HCT116 (cell line): ENCODE measurements at regions not wholly inside any gene's neighbourhood (a gene's known extent, or its start where the extent isn't known, plus 50 kb on each side); places are given as distances from the start of the nearest gene placed in this dataset.

ENCODE experiments used
- ATAC-seq: fragments of 200-7000 bp; cut with Tn5 transposase; 2 replicates; pipeline ENCODE4 v1.9.1; 2020; ENCODE audit warnings: mild to moderate bottlenecking, moderate library complexity
- BruUV-seq: library from RNA; stranded (reverse); fragments of 400-500 nt; replicated peaks from 2 replicates; lab custom pipeline; 2021; lab: Mats Ljungman, UMichigan
- CTCF ChIA-PET: fragments of 300-600 bp; sonication (Branson Sonifier 250); formaldehyde crosslinking; loops from one replicate; lab custom pipeline; 2021; ENCODE audit warnings: antibody characterized with exemption; lab: Charles Lee
- POLR2A ChIA-PET: fragments of 300-600, 350-600 bp; sonication (Branson Sonifier 250); formaldehyde crosslinking; loops from one replicate; lab custom pipeline; 2021; ENCODE audit warnings: antibody characterized with exemption; lab: Charles Lee
- RAD21 ChIA-PET, 2 experiments: fragments of 300-600 bp; sonication (Branson Sonifier 250); formaldehyde crosslinking; loops; one replicate each; lab custom pipeline; 2023; ENCODE audit warnings: low total read pairs in 2 of 2; ENCODE audit not compliant: uncharacterized antibody in 2 of 2, unreplicated experiment in 2 of 2, low non-redundant PET in 1 of 2; lab: Charles Lee
- DNase-seq: peaks from one replicate; pipeline ENCODE4 v3.0.0-alpha.2; 2010; ENCODE audit warnings: low read depth, low spot score
- H2AFZ ChIP-seq: fragments of 200-600 bp; shearing (Covaris generic), sonication (generic); 2 replicates; pipeline ENCODE4 v1.6.1; 2017; ENCODE audit warnings: low read depth, mixed run types, mixed read lengths, antibody characterized with exemption, low read length; ENCODE audit not compliant: poor library complexity, severe bottlenecking
- H3K27ac ChIP-seq: 2 replicates; pipeline ENCODE4 v1.5.1; 2012; ENCODE audit warnings: low read depth, low read length
- H3K27me3 ChIP-seq: fragments of 200-600 bp; sonication (generic); 2 replicates; pipeline ENCODE4 v1.6.1; 2016; ENCODE audit warnings: mixed run types, low read length, mixed read lengths; ENCODE audit not compliant: insufficient read depth
- H3K36me3 ChIP-seq, 2 experiments: fragments of 200-500 bp in 1 of 2; fragments of 200-600 bp in 1 of 2; sonication (Bioruptor generic) in 1 of 2; sonication (generic) in 1 of 2; 2 replicates each; pipeline versions ENCODE4 v1.5.1 to v1.6.1; 2014 to 2016; ENCODE audit warnings: low read length in 2 of 2, inconsistent platforms in 1 of 2, mixed read lengths in 1 of 2, mixed run types in 1 of 2; ENCODE audit not compliant: insufficient read depth in 2 of 2, control insufficient read depth in 1 of 2
- H3K4me1 ChIP-seq, 2 experiments: fragments of 200-600 bp in 1 of 2; sonication (generic) in 1 of 2; 2 replicates each; pipeline versions ENCODE4 v1.5.1 to v1.6.1; 2012 to 2017; ENCODE audit warnings: low read length in 2 of 2, inconsistent platforms in 1 of 2, mild to moderate bottlenecking in 1 of 2, mixed read lengths in 1 of 2, mixed run types in 1 of 2, moderate library complexity in 1 of 2; ENCODE audit not compliant: insufficient read depth in 2 of 2, control insufficient read depth in 1 of 2
- H3K4me2 ChIP-seq: fragments of 200-600 bp; sonication (generic); 2 replicates; pipeline ENCODE4 v1.6.1; 2017; ENCODE audit warnings: mixed run types, low read length, mixed read lengths
- H3K4me3 ChIP-seq, 2 experiments: fragments of 200-600 bp in 1 of 2; sonication (generic) in 1 of 2; replicated peaks in 1 of 2; 2 replicates each; pipeline ENCODE4 v1.5.1; 2011 to 2016; ENCODE audit warnings: low read length in 2 of 2, control low read depth in 1 of 2, low read depth in 1 of 2, mild to moderate bottlenecking in 1 of 2, mixed read lengths in 1 of 2, mixed run types in 1 of 2
- H3K79me2 ChIP-seq: fragments of 200-600 bp; sonication (generic); 2 replicates; pipeline ENCODE4 v1.6.1; 2017; ENCODE audit warnings: mild to moderate bottlenecking, mixed run types, low read length, moderate library complexity, mixed read lengths; ENCODE audit not compliant: insufficient read depth
- H3K9ac ChIP-seq: fragments of 200-600 bp; sonication (generic); 2 replicates; pipeline ENCODE4 v1.6.1; 2016; ENCODE audit warnings: low read length, mixed read lengths
- H3K9me2 ChIP-seq: fragments of 200-600 bp; sonication (generic), shearing (Covaris generic); 2 replicates; pipeline ENCODE4 v1.6.1; 2017; ENCODE audit warnings: mixed run types, mild to moderate bottlenecking, moderate library complexity; ENCODE audit not compliant: insufficient read depth
- H3K9me3 ChIP-seq, 2 experiments: fragments of 200-500 bp in 1 of 2; fragments of 200-600 bp in 1 of 2; sonication (Bioruptor generic) in 1 of 2; sonication (generic) in 1 of 2; 2 replicates each; pipeline ENCODE4 v1.6.1; 2014 to 2017; ENCODE audit warnings: low read length in 2 of 2, mixed read lengths in 2 of 2, inconsistent platforms in 1 of 2, low read depth in 1 of 2, mild to moderate bottlenecking in 1 of 2, mixed run types in 1 of 2, moderate library complexity in 1 of 2; ENCODE audit not compliant: control insufficient read depth in 1 of 2, insufficient read depth in 1 of 2
- H4K20me1 ChIP-seq: fragments of 200-600 bp; sonication (generic), shearing (Covaris generic); 2 replicates; pipeline ENCODE4 v1.6.1; 2017; ENCODE audit warnings: mixed run types, mild to moderate bottlenecking, moderate library complexity; ENCODE audit not compliant: insufficient read depth
- CBX3 ChIP-seq: IDR thresholded peaks from 2 replicates; pipeline ENCODE4 v1.6.1; 2012; ENCODE audit warnings: low read depth
- CEBPB ChIP-seq: IDR thresholded peaks from 2 replicates; pipeline ENCODE4 v1.6.1; 2012; ENCODE audit warnings: low read depth
- ELF1 ChIP-seq: IDR thresholded peaks from 2 replicates; pipeline ENCODE4 v1.6.1; 2012; ENCODE audit warnings: low read depth, borderline replicate concordance
- EZH2 ChIP-seq: fragments of 200-600 bp; sonication (generic); IDR thresholded peaks from 2 replicates; pipeline ENCODE4 v1.6.1; 2017; ENCODE audit warnings: antibody characterized with exemption, mixed run types
- FOSL1 ChIP-seq: IDR thresholded peaks from 2 replicates; pipeline ENCODE4 v1.6.1; 2012; ENCODE audit warnings: low read depth
- POLR2AphosphoS5 ChIP-seq: IDR thresholded peaks from 2 replicates; pipeline ENCODE4 v1.6.1; 2011; ENCODE audit warnings: mild to moderate bottlenecking, low read depth, low read length, moderate library complexity
- SIN3A ChIP-seq: IDR thresholded peaks from 2 replicates; pipeline ENCODE4 v1.6.1; 2012; ENCODE audit warnings: low read depth
- SP1 ChIP-seq: IDR thresholded peaks from 2 replicates; pipeline ENCODE4 v1.6.1; 2012; ENCODE audit warnings: low read depth
- SRF ChIP-seq: IDR thresholded peaks from 2 replicates; pipeline ENCODE4 v1.6.1; 2012; ENCODE audit warnings: low read depth
- YY1 ChIP-seq: IDR thresholded peaks from 2 replicates; pipeline ENCODE4 v1.6.1; 2011; ENCODE audit warnings: low read length, low read depth, moderate library complexity, mild to moderate bottlenecking; ENCODE audit not compliant: insufficient replicate concordance; ENCODE audit errors: extremely low read depth
- ZFX ChIP-seq: fragments of 450-650 bp; IDR thresholded peaks from 2 replicates; pipeline ENCODE4 v1.6.1; 2017
- ZNF274 ChIP-seq: fragments of 200-500 bp; sonication (Bioruptor generic); IDR thresholded peaks from 2 replicates; pipeline ENCODE4 v1.6.1; 2014; ENCODE audit warnings: mild to moderate bottlenecking, low read depth, low read length, inconsistent platforms
- intact Hi-C: fragments of 100-400 bp; cut with micrococcal nuclease; formaldehyde crosslinking; loops from 2 replicates; pipeline ENCODE4 v1.10.0; 2022
- TF ChIP-seq, protein P1 (sequence below): IDR thresholded peaks from 2 replicates; pipeline ENCODE4 v1.6.1; 2012
- TF ChIP-seq, protein P2 (sequence below): IDR thresholded peaks from 2 replicates; pipeline ENCODE4 v1.6.1; 2012; ENCODE audit warnings: low read depth
- TF ChIP-seq, protein P3 (sequence below), 3 experiments: fragments of 200-600 bp in 1 of 3; sonication (generic) in 1 of 3; IDR thresholded peaks in 2 of 3; conservative IDR thresholded peaks in 1 of 3; 2 replicates each; pipeline ENCODE4 v1.5.1; 2012 to 2017; ENCODE audit warnings: low read depth in 2 of 3, low read length in 2 of 3, antibody characterized with exemption in 1 of 3, borderline replicate concordance in 1 of 3, control low read depth in 1 of 3, mild to moderate bottlenecking in 1 of 3, mixed read lengths in 1 of 3, mixed run types in 1 of 3, moderate library complexity in 1 of 3; ENCODE audit not compliant: insufficient read depth in 1 of 3

DNA sequence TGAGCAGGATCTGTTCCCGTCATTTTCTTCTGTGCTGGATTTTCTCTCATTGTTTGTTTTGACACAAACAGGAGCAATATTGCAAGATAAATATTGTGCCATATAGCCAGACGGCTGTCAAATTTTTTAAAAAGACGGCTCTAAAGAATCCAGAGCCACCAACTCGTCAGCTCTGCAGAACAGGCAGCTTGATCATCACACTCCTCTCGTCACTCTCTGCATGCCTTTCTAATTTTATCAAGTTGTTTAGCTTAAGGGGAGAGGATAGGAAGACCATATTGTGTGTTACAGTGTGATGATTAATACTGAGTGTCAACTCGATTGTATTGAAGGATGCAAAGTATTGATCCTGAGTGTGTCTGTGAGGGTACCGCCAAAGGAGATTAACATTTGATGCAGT is 562.8 kb downstream of the GALC start:
- H3K4me3 ChIP-seq, result no peak overlapping the region
- ChIA-PET POLR2A (no interaction called here), CTCF (no interaction called here), RAD21 (no interaction called here)
- H3K36me3 ChIP-seq, result no peaks in the 10 kb centered on the region
- no peaks in the 10 kb centered on the region for H3K79me2 ChIP-seq
- no peak overlapping the region for H2AFZ ChIP-seq
- TF ChIP-seq POLR2AphosphoS5 (no peak), CEBPB (no peak), SP1 (no peak), ZFX (no peak), ZNF274 (no peak), SRF (no peak), FOSL1 (no peak), EZH2 (no peak), CBX3 (no peak), SIN3A (no peak), YY1 (no peak), ELF1 (no peak)
- TF ChIP-seq, protein P1, sequence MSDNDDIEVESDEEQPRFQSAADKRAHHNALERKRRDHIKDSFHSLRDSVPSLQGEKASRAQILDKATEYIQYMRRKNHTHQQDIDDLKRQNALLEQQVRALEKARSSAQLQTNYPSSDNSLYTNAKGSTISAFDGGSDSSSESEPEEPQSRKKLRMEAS, result no peak
- TF ChIP-seq, protein P2, sequence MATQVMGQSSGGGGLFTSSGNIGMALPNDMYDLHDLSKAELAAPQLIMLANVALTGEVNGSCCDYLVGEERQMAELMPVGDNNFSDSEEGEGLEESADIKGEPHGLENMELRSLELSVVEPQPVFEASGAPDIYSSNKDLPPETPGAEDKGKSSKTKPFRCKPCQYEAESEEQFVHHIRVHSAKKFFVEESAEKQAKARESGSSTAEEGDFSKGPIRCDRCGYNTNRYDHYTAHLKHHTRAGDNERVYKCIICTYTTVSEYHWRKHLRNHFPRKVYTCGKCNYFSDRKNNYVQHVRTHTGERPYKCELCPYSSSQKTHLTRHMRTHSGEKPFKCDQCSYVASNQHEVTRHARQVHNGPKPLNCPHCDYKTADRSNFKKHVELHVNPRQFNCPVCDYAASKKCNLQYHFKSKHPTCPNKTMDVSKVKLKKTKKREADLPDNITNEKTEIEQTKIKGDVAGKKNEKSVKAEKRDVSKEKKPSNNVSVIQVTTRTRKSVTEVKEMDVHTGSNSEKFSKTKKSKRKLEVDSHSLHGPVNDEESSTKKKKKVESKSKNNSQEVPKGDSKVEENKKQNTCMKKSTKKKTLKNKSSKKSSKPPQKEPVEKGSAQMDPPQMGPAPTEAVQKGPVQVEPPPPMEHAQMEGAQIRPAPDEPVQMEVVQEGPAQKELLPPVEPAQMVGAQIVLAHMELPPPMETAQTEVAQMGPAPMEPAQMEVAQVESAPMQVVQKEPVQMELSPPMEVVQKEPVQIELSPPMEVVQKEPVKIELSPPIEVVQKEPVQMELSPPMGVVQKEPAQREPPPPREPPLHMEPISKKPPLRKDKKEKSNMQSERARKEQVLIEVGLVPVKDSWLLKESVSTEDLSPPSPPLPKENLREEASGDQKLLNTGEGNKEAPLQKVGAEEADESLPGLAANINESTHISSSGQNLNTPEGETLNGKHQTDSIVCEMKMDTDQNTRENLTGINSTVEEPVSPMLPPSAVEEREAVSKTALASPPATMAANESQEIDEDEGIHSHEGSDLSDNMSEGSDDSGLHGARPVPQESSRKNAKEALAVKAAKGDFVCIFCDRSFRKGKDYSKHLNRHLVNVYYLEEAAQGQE, result no peak
- TF ChIP-seq, protein P3, sequence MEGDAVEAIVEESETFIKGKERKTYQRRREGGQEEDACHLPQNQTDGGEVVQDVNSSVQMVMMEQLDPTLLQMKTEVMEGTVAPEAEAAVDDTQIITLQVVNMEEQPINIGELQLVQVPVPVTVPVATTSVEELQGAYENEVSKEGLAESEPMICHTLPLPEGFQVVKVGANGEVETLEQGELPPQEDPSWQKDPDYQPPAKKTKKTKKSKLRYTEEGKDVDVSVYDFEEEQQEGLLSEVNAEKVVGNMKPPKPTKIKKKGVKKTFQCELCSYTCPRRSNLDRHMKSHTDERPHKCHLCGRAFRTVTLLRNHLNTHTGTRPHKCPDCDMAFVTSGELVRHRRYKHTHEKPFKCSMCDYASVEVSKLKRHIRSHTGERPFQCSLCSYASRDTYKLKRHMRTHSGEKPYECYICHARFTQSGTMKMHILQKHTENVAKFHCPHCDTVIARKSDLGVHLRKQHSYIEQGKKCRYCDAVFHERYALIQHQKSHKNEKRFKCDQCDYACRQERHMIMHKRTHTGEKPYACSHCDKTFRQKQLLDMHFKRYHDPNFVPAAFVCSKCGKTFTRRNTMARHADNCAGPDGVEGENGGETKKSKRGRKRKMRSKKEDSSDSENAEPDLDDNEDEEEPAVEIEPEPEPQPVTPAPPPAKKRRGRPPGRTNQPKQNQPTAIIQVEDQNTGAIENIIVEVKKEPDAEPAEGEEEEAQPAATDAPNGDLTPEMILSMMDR (IDR thresholded peaks at IDR 0.05 in 2 of 3, conservative IDR thresholded peaks at IDR 0.05 in 1 of 3; ENCODE audit: borderline replicate concordance in 1 of 3, insufficient read depth in 1 of 3, low read depth in 2 of 3, low read length in 2 of 3), result no peak
- intact Hi-C loops, result no loop called here
- no peak overlapping the region for H3K9ac ChIP-seq
- H3K4me1 ChIP-seq, result no peaks in the 10 kb centered on the region
- no peak overlapping the region for H3K4me2 ChIP-seq
- H3K9me2 ChIP-seq, result no peaks in the 10 kb centered on the region
- no TSS peak for BruUV-seq
- no peak overlapping the region for H3K27ac ChIP-seq
- no peak for DNase-seq
- H3K9me3 ChIP-seq, result peaks cover 0 to 10% of the 10 kb centered on the region in 2 experiments; a peak in 2 of 4 replicates
- H4K20me1 ChIP-seq, result no peaks in the 10 kb centered on the region
- no peaks in the 10 kb centered on the region for H3K27me3 ChIP-seq
- ATAC-seq, result no peak
